Urinary bladder (tissue), 3 donors: ENCODE measurements at regions not wholly inside any gene's neighbourhood (a gene's known extent, or its start where the extent isn't known, plus 50 kb on each side); places are given as distances from the start of the nearest gene placed in this dataset.

Experiments
- DNase-seq: peaks from one replicate; pipeline ENCODE4 v3.0.0-alpha.2; 2015; ENCODE audit errors: extremely low spot score
- H3K27ac ChIP-seq: one replicate; pipeline ENCODE4 v1.5.1; 2013; ENCODE audit warnings: low read depth, mild to moderate bottlenecking, moderate library complexity
- H3K36me3 ChIP-seq: one replicate; pipeline ENCODE4 v1.6.1; 2013; ENCODE audit warnings: mild to moderate bottlenecking, moderate library complexity; ENCODE audit not compliant: insufficient read depth
- H3K4me1 ChIP-seq: one replicate; pipeline ENCODE4 v1.6.1; 2013; ENCODE audit warnings: mild to moderate bottlenecking, moderate library complexity; ENCODE audit not compliant: insufficient read depth
- H3K4me3 ChIP-seq: one replicate; pipeline ENCODE4 v1.5.1; 2013; ENCODE audit warnings: low read depth, low read length
- WGBS: extraction: QIAGEN DNeasy Blood & Tissue Kit; methylation state at CpG from one replicate; pipeline ENCODE4 v1.1.7; 2013; 5-methylcytosine and 5-hydroxymethylcytosine counted together
- donor health status: healthy with polysubstance abuse.
- donor health status: healthy.

DNA sequence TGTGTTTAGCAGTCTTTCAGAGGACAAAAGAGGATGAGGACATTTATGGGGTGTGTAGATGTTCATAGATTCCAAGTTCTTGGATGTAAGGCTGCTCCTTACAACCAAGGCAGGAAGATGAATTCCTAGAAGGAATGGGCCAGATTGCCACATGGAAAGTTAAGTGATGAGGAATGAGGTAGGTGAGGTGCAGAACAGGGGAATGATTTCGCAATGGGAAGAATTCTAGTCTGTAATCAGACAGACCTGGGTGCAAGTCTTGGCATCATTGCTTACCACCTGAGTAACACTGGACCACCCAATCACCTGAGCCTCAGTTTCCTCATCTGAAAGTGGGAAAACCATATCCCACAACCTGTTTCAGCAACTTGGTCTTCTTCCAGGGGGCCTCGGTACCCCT is 174.9 kb downstream of the IER5 start:
- H3K27ac ChIP-seq, result no peak overlapping the region
- H3K36me3 ChIP-seq, result no peaks in the 10 kb centered on the region
- no peak overlapping the region for H3K4me3 ChIP-seq
- 89% methylated on average over 2 of the region's 2 CpGs for WGBS
- no peaks in the 10 kb centered on the region for H3K4me1 ChIP-seq
- DNase-seq, result no peak

- no peak overlapping the region for H3K4me3 ChIP-seq
- H3K4me1 ChIP-seq, result no peaks in the 10 kb centered on the region
- 73% methylated on average over 3 of the region's 3 CpGs for WGBS
- H3K36me3 ChIP-seq, result no peaks in the 10 kb centered on the region
- no peak for DNase-seq
- H3K27ac ChIP-seq, result no peak overlapping the region
Measured at GRCh38 chr1:181264821-181265220, 176.3 kb downstream of the IER5 start.

- H3K4me1 ChIP-seq, result no peaks in the 10 kb centered on the region
- H3K4me3 ChIP-seq, result no peak overlapping the region
- H3K36me3 ChIP-seq, result no peaks in the 10 kb centered on the region
- no peak overlapping the region for H3K27ac ChIP-seq
- DNase-seq, result no peak
Measured at GRCh38 chr1:181284978-181285377, 196.5 kb downstream of the IER5 start.

- WGBS, result 70% methylated on average over 3 of the region's 3 CpGs
- Histone ChIP-seq H3K4me1 (no peaks in the 10 kb centered on the region), H3K36me3 (no peaks in the 10 kb centered on the region), H3K4me3 (no peak overlapping the region), H3K27ac (no peak overlapping the region)
- DNase-seq, result no peak
Measured at GRCh38 chr1:181295217-181295616, 188.1 kb upstream of the CACNA1E start.

DNA sequence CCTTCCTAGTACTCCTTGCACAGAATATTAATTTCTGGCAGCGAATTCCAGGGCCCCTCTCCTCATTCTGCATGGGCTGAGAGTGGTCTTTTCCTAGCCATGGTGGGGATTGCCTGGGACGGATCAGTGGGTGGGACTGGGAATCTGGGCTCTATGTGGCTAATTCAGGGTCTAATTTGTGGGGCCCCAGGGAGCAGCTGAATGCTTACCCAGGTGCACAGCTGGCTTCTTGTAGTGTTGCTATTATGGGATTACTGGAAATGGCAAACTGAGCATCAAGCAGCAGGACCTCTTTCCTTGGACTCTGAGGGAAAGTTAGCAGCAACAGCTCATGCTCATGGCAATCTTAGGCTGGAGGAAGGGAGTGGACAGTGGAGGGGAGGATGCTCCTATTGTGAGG is 187.1 kb upstream of the CACNA1E start:
- WGBS, result 54% methylated on average over 2 of the region's 2 CpGs
- no peaks in the 10 kb centered on the region for H3K4me1 ChIP-seq
- H3K27ac ChIP-seq, result no peak overlapping the region
- DNase-seq, result no peak
- H3K4me3 ChIP-seq, result no peak overlapping the region
- H3K36me3 ChIP-seq, result no peaks in the 10 kb centered on the region

DNA sequence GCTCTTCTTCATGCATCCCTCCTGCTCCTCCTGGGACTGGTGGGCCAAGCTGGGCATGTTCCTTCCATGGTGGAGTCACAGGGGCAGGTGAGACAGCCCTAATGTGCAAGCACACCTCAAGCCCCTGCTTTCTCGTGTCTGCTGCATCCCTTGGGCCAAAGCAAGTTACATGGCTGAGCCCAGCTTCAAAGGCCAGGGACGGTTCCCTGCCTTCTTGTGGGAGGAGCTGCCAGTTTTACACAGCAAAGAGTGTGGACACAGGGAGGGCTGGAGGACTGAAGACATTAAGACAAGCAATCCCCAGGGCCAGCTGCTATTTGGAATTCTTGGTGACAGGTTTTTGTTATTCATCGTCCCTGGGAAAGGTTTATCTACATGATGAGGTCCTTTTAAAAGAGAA is 175.2 kb upstream of the CACNA1E start:
- Histone ChIP-seq H3K27ac (no peak overlapping the region), H3K36me3 (no peaks in the 10 kb centered on the region), H3K4me3 (no peak overlapping the region), H3K4me1 (no peaks in the 10 kb centered on the region)
- no peak for DNase-seq
- WGBS, result 23% methylated on average over 3 of the region's 3 CpGs

GRCh38 chr1:181310560-181310959 is 172.8 kb upstream of the CACNA1E start:
- no peaks in the 10 kb centered on the region for H3K4me1 ChIP-seq
- no peak overlapping the region for H3K27ac ChIP-seq
- 60% methylated on average over 2 of the region's 2 CpGs for WGBS
- no peak for DNase-seq
- H3K4me3 ChIP-seq, result no peak overlapping the region
- H3K36me3 ChIP-seq, result no peaks in the 10 kb centered on the region

DNA sequence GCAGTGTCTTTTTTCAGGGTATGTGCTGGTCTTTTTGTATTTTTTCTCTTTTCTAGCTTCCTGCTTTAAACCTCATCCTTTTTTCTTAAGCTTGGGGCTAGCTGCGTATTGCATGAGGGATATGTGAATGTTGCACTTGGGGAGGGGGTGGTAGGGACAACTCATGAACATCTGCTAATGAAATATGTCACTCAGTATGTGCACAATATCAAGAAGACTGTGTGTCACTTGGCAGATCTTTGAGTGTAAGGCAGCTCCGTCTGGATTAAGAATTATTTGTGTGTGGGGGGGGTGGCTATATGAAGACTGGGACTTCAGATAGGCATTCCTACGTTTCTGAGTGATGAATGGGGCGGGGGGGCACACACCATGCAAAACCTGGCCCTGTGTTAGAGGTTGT is 170.4 kb upstream of the CACNA1E start:
- WGBS, result 44% methylated on average over 4 of the region's 4 CpGs
- H3K4me1 ChIP-seq, result peaks cover 1% of the 10 kb centered on the region
- H3K27ac ChIP-seq, result no peak overlapping the region
- no peaks in the 10 kb centered on the region for H3K36me3 ChIP-seq
- no peak overlapping the region for H3K4me3 ChIP-seq
- no peak for DNase-seq

GRCh38 chr1:181313466-181313865 is 169.9 kb upstream of the CACNA1E start:
- Histone ChIP-seq H3K27ac (no peak overlapping the region), H3K36me3 (no peaks in the 10 kb centered on the region), H3K4me1 (peaks cover 1% of the 10 kb centered on the region), H3K4me3 (no peak overlapping the region)
- DNase-seq, result no peak
- WGBS, result 78% methylated on average over 2 of the region's 2 CpGs

DNA sequence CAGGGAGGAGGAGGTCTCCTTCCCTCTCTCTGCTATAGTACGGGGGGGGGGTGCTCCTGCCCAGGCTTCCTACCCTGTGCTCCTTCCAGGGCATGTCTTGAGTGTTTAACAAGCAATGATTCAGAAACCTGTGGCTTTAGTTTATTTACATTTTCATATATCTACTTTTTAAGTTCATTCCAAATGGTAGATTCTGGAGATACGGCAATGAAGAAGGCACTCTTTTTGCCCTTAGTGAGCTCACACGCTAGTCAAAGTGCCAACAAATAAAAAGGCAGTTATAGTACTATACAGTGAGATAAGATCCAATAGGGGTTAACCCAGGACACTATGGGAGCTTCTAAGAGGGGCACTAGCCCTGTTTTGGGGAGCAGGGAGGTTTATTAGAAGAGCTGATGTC is 169.3 kb upstream of the CACNA1E start:
- Histone ChIP-seq H3K4me3 (no peak overlapping the region), H3K36me3 (no peaks in the 10 kb centered on the region), H3K4me1 (peaks cover 1% of the 10 kb centered on the region), H3K27ac (no peak overlapping the region)
- no peak for DNase-seq
- 41% methylated on average over 3 of the region's 3 CpGs for WGBS

DNA sequence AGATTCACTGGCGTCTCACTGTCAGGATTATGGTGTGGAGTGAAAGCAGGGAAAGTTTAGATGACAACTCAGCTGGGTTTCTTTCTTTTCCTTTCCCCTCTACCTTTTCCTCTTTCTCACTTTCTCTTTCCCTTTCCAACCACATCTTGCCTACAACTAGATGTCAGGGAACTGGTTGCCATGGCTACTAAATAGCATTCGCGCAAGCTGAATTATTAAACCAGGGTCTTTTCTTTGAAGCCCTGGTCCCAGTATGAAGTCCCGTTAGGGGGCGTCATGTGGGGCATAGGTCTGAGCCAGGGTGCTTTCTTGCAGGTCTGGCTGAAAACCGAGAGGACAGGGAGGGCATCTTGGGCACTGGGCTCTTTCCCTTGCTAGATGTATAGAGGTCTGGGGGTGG is 168.4 kb upstream of the CACNA1E start:
- WGBS, result 13% methylated on average over 6 of the region's 6 CpGs
- Histone ChIP-seq H3K4me1 (peaks cover 1% of the 10 kb centered on the region), H3K4me3 (no peak overlapping the region), H3K27ac (no peak overlapping the region), H3K36me3 (no peaks in the 10 kb centered on the region)
- no peak for DNase-seq

- H3K4me1 ChIP-seq, result peaks cover 1% of the 10 kb centered on the region
- no peaks in the 10 kb centered on the region for H3K36me3 ChIP-seq
- H3K4me3 ChIP-seq, result no peak overlapping the region
- no peak overlapping the region for H3K27ac ChIP-seq
- DNase-seq, result no peak
- WGBS, result 2% methylated on average over 32 of the region's 32 CpGs
Measured at GRCh38 chr1:181317261-181317930, 165.9 kb upstream of the CACNA1E start.

DNA sequence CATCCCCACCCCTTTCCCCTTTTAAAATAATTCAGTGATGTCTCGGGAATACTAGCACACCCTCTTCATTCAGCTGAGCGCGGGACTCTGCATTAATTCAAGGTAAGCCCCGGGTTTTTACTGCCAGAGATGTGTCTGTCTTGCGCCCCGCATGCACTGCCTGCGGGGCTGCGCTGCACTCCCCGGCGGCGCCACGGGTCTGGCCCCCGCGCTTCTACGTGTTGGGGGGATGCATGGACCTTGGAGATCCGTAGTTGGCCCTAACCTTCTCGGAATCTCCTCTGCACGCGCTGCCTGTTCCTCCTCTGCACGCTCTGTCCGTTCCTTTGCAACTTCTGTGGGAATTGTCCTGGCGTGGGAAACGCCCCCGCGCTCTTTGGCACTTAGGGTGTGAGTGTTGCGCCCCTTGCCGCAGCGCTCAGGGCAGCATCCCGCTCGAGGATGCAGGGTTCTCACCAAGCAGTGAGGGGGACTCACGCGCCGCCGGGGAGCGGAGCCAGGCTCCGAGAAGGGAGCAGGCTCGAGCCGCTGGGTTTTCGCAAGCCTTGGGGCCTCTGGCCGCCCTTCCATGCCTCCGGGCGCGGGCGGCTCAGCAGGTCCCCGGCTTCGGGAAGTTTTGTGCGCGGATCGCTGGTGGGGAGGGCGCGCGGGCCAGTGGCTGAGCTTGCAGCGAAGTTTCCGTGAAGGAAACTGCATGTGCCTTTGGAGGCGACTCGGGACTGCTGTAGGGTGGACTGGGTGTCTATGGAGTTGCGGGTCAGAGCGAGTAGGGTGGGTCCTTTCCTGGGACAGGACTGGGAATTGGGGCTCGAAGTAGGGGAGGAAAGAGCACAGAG is 165.1 kb upstream of the CACNA1E start:
- peaks cover 1% of the 10 kb centered on the region for H3K4me1 ChIP-seq
- WGBS, result under 1% methylated on average over 59 of the region's 59 CpGs
- no peak overlapping the region for H3K27ac ChIP-seq
- H3K4me3 ChIP-seq, result no peak overlapping the region
- no peaks in the 10 kb centered on the region for H3K36me3 ChIP-seq
- no peak for DNase-seq

DNA sequence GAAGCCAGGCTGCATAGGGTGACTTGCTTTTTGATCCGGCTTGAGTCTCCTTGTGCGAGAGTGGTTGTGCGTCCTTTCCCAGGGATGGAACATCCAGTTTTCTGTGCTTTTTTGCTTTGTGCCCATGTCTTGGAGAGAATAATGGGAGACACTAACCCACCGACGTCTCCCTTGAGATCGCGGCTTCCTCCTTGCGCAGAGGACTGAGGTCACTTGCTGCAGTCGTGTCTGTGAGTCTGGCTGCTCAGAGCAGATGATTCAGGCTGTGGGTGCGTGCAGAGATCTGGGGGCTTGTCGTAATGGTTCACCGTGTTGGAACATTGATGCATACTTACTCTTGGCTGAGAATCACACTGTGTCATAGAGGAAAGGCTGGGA is 164.5 kb upstream of the CACNA1E start:
- H3K36me3 ChIP-seq, result no peaks in the 10 kb centered on the region
- H3K4me1 ChIP-seq, result peaks cover 1% of the 10 kb centered on the region
- H3K27ac ChIP-seq, result no peak overlapping the region
- H3K4me3 ChIP-seq, result no peak overlapping the region
- DNase-seq, result no peak
- WGBS, result 5% methylated on average over 12 of the region's 12 CpGs
